ENCODE measurements at regions not wholly inside any gene's neighbourhood (a gene's known extent, or its start where the extent isn't known, plus 50 kb on each side); places are given as distances from the start of the nearest gene placed in this dataset.

DNA sequence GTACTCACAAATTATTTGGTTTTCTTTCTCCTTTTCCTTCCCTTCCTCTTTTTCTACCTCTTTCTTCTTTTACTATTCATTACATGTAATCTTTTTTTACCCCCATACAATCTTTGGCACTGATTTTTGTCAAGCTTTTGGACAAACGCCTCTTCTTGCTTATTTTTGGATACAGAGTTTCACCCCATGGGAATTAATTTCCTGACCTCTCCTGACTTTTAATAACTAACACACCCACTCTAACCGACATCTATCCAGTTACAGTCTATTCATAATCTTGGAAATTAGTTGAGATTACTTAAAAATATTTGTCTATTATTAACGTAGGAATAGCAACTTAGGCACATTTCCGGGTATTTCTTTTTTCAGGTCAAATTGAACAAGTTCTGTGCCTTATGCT is 101.2 kb downstream of the HDGFL1 start:
- no peak for DNase-seq

DNA sequence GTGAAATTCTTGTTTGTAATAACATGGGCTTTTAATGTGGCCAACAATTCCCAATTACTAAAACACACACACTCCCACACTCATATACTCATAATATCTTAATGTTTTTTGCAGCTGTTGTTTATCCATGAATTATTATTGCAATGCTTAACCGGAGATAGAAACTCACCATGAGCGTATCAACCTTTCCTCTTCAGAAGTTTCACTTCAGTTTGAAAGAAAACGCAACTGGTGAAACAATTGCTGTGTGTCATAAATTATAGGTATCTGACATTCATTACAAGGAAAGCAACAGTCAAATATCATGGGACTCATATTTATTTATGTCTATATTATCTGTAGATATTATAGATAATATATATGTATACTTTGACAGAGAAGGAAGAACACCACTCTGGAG is 104.1 kb downstream of the HDGFL1 start:
- DNase-seq: no peak

DNA sequence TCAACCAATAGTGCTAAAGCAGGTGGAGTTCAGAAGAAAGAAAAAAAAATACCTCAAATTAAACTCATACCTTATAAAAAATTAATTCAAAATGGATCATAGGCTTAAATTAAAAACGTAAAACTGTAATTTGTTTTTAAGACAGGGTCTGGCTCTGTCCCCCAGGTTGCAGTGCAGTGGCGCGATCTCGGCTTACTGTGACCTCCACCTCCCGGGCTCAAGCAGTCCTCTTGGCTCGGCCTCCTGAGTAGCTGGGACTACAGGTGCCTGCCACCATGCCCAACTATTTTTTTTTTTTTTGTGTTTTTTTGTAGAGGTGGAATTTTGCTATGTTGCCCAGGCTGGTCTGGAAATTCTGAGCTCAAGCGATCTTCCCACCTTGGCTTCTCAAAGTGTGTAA is 111.6 kb downstream of the HDGFL1 start:
- DNase-seq: no peak

DNA sequence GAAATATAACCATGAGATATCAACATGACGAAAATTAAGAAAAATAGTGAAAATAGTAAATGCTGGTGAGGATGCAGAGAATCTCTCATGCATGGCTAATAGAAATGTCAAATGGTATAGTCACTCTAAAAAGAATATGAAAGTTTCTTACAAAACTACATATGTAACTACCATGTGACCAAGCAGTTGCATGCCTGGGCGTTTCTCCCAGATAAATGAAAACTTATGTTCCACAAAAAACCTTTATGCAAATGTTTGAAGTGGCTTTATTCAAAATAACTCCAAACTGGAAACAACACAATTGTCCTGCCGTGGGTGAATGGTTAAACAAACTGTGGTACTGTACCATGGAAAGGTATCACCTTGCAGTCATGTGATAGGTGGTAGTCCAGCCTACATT is 112.4 kb downstream of the HDGFL1 start:
- DNase-seq: no peak

- no peak for DNase-seq
These were observed 113.6 kb downstream of the HDGFL1 start for GRCh38 chr6:22682979-22683378.

- DNase-seq: no peak
These were observed 121.1 kb downstream of the HDGFL1 start for GRCh38 chr6:22690446-22690845.

DNA sequence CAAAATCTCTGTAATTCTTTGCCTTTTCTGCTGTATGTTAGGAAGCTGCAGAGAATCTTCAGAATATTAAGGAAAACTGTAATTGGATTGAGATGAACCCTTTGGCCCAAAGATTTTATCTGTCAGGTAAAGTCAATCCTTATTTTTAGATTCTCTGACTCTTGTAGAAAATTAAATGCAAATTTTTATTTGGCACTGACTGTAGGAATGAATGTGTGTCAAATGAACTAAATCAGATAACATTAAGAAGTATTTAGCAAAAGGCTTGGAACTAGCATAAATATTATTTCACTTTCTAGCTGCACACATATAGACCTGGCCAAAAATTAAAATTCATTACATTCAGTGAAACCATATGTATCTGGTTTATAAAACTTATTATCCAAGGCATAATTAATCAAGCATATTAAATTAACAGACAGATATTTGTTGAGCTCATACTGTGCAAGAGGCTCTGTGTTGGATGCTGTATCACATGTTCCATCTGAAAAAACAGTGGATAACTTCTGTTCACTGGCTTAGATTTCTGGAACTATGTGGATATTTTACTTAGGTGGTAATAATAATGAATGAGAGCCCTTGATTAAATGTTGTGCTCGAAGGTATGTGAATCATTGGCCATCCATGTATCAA is 124.8 kb downstream of the HDGFL1 start:
- no peak for DNase-seq

DNA sequence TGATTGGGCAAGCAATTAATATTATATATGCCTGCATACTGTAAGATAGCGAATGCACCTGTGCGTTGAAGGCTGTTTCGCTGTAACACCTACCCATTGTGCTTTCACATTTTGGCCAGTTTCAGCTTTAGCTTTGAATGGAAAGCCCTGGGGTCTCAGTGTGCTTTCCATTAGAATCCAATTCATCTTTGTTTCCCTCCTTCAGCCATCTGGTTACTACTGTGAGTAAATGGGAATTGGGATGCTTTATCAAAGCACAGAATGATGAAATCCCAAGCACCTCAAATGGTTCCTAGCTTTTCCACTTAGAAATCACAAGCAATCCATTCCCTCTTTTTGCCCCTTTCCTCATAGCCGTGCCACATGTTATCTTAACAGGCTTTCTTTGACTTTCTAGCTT is 127.1 kb downstream of the HDGFL1 start:
- DNase-seq: no peak

DNA sequence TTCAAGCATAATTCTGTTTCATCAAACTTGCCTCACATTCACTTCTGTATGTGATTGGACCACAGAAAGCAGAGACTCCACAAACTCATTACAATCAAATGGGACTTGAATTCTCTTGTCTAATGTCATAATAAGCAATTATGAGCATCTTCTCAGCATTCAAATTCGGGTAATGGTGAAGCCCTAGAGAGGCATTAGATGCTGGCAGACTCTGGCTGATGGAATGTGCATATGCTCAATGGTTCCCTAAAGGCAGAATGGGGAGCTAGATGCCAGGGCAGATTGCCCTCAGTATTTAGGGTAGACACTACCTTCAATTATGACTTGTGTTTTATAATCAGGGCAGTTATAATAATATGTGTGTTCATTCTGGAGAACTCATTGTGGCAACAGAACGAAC is 127.9 kb downstream of the HDGFL1 start:
- DNase-seq: no peak

DNA sequence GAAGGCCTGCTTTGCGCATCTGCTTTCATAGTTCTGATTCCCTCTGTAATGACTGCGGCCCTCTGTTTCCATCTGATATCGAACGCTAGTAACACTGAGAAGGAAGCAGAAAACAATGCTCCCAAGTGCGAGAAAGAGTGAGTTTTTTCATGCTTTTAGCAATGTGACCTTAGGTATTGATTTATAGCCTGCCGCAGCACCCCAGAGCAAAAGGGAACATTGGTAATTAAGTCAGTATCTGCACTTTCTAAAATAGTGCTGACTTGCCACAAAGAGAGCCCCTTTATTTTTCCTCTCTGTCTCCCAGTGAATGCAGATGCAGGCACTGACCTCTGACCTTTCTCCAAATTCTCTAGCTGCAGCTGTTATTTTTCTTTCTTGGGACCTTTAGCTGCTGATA is 129.8 kb downstream of the HDGFL1 start:
- DNase-seq: no peak

GRCh38 chr6:22706651-22707050 is 137.3 kb downstream of the HDGFL1 start:
- DNase-seq: no peak

GRCh38 chr6:22708469-22708868 is 139.1 kb downstream of the HDGFL1 start:
- DNase-seq: no peak

- no peak for DNase-seq
These were observed 140.4 kb downstream of the HDGFL1 start for GRCh38 chr6:22709803-22710202.

- DNase-seq: no peak
These were observed 147.4 kb downstream of the HDGFL1 start for GRCh38 chr6:22716721-22717120.

DNA sequence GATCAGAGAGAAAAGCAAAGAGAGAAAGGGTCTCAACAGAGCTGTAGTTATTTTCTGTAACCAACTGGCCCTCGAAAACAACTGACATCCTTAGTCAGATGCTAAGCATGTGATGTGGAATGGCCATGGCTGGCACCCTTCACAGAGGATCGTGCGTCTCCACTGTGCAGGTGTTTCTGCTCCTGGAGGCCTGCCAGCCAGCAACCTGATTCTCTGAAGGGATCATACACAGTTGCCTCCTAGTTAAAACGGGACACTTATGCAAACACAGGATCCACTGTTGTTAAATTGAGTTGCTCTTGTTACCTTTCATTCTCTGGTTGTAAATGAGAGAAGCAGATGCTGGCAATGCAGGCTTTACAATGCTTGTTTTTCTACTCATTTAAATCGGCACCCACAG is 148.5 kb downstream of the HDGFL1 start:
- no peak for DNase-seq

- DNase-seq: no peak
These were observed 153.5 kb downstream of the HDGFL1 start for GRCh38 chr6:22722913-22723312.

DNA sequence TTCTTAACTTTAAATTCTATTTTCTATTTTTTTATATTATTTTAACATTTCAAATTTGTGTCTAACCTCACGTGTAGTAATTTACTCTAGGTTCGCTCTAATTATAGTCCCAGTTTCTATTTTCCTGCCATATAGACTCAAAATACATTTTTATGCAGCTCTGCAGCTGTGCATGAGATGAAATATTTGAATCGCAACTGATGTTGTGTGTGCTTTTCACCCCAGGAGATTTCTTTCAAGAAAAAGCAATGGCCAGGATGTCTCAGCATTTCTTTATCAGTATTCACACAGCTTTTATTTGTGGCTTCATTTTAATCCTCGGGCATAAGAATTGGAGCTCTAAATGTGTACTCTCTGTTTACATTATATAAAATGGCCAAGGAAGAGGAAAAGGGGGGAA is 157.6 kb downstream of the HDGFL1 start:
- DNase-seq: no peak

DNA sequence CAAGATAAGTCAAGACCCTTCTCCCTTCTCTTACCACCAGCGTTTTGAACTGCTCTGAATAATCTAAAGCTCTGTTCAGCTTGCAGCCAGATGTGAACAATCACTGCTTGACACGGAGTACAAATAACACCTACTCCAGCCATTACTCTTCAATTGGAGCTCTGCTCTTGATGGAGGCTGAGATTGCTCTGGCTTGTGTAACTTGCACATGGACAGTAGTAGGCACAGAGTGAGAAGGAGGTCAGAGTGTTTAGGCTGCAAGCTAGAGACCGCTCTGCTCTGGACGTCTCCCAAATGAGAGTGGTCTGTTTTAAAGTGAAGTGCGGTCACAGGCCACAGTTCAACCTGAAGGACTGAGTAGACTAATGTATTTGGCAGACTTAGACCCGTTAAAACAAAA is 158.3 kb downstream of the HDGFL1 start:
- DNase-seq: no peak

DNA sequence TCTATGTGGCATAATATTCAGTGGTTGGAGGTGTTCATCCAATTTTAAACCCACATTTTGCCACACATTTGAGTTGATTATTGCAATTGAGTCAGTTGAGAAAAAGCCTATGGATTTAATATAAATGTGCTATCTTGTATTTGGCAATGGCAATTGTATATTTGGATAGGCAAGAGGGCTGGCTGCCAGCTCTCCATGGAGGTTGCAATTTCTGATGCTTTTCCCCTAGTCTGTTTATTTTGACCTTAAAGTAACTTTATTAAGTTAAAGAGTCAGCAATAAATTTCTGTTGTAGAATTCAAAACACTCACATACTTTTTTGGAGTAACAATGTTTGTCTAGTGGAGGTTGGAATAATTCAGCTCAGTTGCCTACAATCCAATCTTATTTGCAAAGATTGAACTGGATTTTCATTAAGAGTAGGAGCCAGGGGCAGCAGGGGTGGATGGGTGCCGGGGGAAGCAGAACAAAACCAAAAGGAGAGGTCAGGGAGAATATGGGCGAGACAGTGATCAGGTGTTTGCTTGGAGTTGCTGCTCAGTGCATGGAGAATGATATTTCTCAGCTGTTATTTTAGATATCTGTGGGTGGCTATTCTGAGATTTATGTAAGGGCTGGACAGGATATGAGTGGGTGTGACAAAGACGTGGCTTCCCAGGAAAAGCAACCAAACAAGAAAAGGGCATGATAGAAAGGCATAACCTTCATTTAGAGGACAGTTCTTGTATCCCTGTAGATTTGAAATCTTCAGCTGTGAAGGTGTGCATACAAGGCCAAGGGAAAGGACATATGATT is 163.0 kb downstream of the HDGFL1 start:
- DNase-seq: no peak

DNA sequence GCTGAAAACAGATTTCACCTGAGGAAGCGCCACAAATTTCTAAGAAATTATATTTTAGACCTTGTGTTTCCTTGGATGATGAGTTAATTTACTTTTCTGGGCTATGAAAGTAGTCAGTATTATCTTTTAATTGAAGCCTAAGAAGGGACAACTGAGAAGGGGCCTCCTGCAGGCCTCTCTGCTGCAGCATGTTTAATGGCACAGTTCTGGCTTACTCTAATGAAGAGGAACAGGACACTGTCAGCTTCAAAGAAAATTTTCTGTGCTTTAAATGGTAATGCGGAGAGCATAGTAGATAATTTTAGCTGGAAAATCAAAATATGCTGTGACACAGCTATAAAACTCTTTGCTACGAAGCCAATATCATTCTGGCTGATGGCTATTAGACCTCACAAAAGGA is 167.4 kb downstream of the HDGFL1 start:
- no peak for DNase-seq

GRCh38 chr6:22737331-22737730 is 168.0 kb downstream of the HDGFL1 start:
- no peak for DNase-seq

GRCh38 chr6:22738194-22738593 is 168.8 kb downstream of the HDGFL1 start:
- no peak for DNase-seq

DNA sequence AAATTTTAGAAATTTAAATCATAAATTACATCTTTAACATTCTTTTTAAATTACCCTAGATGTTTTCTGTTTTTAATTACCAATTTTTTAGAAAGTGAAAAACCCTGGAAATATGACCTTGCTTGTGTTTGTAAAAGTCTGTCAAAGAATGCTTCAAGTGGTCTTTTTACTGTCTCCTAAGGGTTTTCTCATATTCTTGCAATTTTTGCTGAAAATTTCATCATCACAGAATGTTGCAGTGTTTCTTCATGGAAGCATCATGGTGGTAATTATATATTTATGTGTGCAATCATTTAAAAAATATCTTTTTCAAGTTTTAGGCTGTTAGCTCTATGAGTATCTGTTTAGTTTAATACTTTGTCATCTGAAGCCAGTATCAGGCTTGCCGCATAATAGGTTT is 178.2 kb downstream of the HDGFL1 start:
- no peak for DNase-seq

GRCh38 chr6:22748681-22749080 is 179.3 kb downstream of the HDGFL1 start:
- no peak for DNase-seq

DNA sequence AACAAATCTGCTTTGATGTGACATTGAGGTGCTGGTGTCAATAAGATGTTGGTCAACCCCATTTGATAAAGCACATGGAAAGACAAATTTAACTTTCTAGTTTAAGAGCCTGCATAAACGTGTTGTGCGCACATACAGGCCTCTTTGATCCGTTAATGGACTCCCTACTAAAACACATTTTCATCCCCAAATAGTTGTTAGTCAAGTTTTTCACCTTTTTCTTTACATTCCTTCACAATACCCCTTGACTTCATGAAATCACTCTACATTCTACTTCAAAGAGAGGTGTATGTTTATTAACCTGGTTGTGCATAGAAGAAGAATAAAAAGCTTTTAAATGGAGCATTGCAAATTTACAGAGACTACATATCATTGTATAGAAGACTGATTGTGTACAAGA is 180.3 kb downstream of the HDGFL1 start:
- DNase-seq: no peak

Data from T-helper 1 cell (primary cell).